Fibroblast of lung (primary cell): ENCODE measurements at regions not wholly inside any gene's neighbourhood (a gene's known extent, or its start where the extent isn't known, plus 50 kb on each side); places are given as distances from the start of the nearest gene placed in this dataset.

Experiments
- CTCF ChIP-seq, 2 donors: IDR thresholded peaks in 1 of 2; conservative IDR thresholded peaks in 1 of 2; 1 replicate in 1 of 2; 2 replicates in 1 of 2; pipeline ENCODE4 v1.5.1; 2011 to 2012; ENCODE audit warnings: low read length in 2 of 2, control low read depth in 1 of 2, inconsistent platforms in 1 of 2, low read depth in 1 of 2, mild to moderate bottlenecking in 1 of 2
- EZH2 ChIP-seq: IDR thresholded peaks from 2 replicates; pipeline ENCODE4 v1.5.1; 2012; ENCODE audit warnings: low read length, control low read depth, mild to moderate bottlenecking; ENCODE audit errors: missing control alignments

GRCh38 chr12:92485351-92486348 is 217.1 kb upstream of the PLEKHG7 start:
- no peak for TF ChIP-seq CTCF (conservative IDR thresholded peaks at IDR 0.05 in 1 of 2, IDR thresholded peaks at IDR 0.05 in 1 of 2; ENCODE audit: low read depth in 1 of 2, low read length in 2 of 2)
- TF ChIP-seq EZH2: no peak
